MCF 10A (cell line): ENCODE measurements at regions not wholly inside any gene's neighbourhood (a gene's known extent, or its start where the extent isn't known, plus 50 kb on each side); places are given as distances from the start of the nearest gene placed in this dataset.

Experiments used
- BruUV-seq: library from RNA; stranded (reverse); fragments of 400-500 nt; replicated peaks from 2 replicates; lab custom pipeline; 2021; lab: Mats Ljungman, UMichigan
- CTCF ChIA-PET: fragments of 300-600 bp; sonication (Branson Sonifier 250); formaldehyde crosslinking; extraction: SDS; loops from one replicate; lab custom pipeline; 2021; ENCODE audit warnings: antibody characterized with exemption, inconsistent platforms; lab: Yijun Ruan, JAX
- POLR2A ChIA-PET: fragments of 300-600, 350-650 bp; sonication (Branson Sonifier 250); formaldehyde crosslinking; extraction: SDS; loops from one replicate; lab custom pipeline; 2020; ENCODE audit warnings: antibody characterized with exemption, inconsistent platforms; lab: Yijun Ruan, JAX
- DNase-seq: peaks from one replicate; pipeline ENCODE4 v3.0.0-alpha.2; 2018; ENCODE audit not compliant: unreplicated experiment
- H3K27ac Mint-ChIP-seq: one replicate; pipeline ENCODE4 v1.8.0; 2022; ENCODE audit warnings: mild to moderate bottlenecking, low read depth, mixed read lengths; ENCODE audit not compliant: unreplicated experiment
- H3K27me3 Mint-ChIP-seq: one replicate; pipeline ENCODE4 v1.8.0; 2022; ENCODE audit warnings: mixed read lengths; ENCODE audit not compliant: insufficient read depth, unreplicated experiment
- H3K36me3 Mint-ChIP-seq: one replicate; pipeline ENCODE4 v1.8.0; 2022; ENCODE audit warnings: mild to moderate bottlenecking, moderate library complexity, mixed read lengths; ENCODE audit not compliant: insufficient read depth, unreplicated experiment
- H3K4me1 Mint-ChIP-seq: one replicate; pipeline ENCODE4 v1.8.0; 2022; ENCODE audit warnings: mixed read lengths; ENCODE audit not compliant: insufficient read depth, unreplicated experiment
- H3K4me3 Mint-ChIP-seq: one replicate; pipeline ENCODE4 v1.8.0; 2022; ENCODE audit warnings: mild to moderate bottlenecking, moderate library complexity, mixed read lengths; ENCODE audit not compliant: unreplicated experiment
- H3K9me3 Mint-ChIP-seq: one replicate; pipeline ENCODE4 v1.8.0; 2022; ENCODE audit warnings: mixed read lengths; ENCODE audit not compliant: unreplicated experiment
- CTCF ChIP-seq: fragments of 200-600 bp; IDR thresholded peaks from one replicate; pipeline ENCODE4 v1.8.0; 2022; ENCODE audit warnings: antibody characterized with exemption, mild to moderate bottlenecking; ENCODE audit not compliant: unreplicated experiment
- intact Hi-C: fragments of 100-400 bp; cut with micrococcal nuclease; formaldehyde crosslinking; loops from 2 replicates; pipeline ENCODE4 v1.14.1; 2022

DNA sequence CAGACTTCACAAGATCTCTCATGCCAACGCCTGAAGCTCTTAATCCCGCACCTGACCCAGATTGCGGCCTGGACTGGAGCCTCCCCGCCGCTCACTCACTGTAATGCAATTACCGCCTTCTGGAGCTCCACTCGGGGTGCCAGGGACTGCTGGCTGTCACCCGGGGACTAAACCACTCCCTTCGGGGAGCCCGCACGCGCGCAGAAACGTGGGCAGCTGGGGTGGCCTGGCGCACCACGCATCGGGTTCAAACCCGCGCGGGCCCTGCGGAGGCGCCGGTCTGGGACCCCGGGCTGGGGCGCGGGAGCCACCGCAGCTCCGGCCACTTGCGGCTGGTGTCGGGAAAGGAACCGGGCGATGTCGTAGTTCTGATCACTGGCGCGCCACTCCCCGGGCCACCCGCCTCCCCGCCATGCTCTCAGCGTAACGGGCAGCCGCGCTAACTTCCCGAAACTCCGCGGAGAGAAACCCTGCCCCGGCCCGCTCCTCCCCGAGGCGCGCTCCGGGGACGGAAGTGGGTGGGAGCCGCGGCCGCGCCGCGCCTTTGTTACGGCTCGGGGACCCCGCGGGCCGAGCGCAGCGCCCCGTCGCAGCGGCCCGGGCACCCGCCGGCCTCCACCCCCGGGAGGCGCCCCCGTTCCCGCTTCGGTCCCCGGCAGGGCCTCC lies 100.3 kb upstream of the SVIL start:
- Mint-ChIP-seq H3K27me3 (no peaks in the 10 kb centered on the region), H3K9me3 (no peaks in the 10 kb centered on the region), H3K4me1 (peaks cover 19% of the 10 kb centered on the region), H3K4me3 (peak overlapping the region; percentile 81), H3K36me3 (no peaks in the 10 kb centered on the region), H3K27ac (peak overlapping the region; percentile 65)
- peak; percentile 41 for DNase-seq
- TF ChIP-seq CTCF, result no peak
- no TSS peak for BruUV-seq
- ChIA-PET POLR2A (interaction anchor here (0.7 to 2.0 kb wide), 8 partner anchors 11 to 267 kb away, joined by 3 to 12 read pairs (median 4); no protein-coding TSS in a partner anchor), CTCF (interaction anchor here (0.7 to 2.3 kb wide), 6 partner anchors 14 to 528 kb away, joined by 3 to 10 read pairs (median 3); no protein-coding TSS in a partner anchor)
- intact Hi-C loops, result loop anchor here (1.0 to 5.0 kb wide), 5 partner anchors 72 to 212 kb away; partner anchors contain the start of gene SVIL

- no peak for TF ChIP-seq CTCF
- H3K9me3 Mint-ChIP-seq, result no peaks in the 10 kb centered on the region
- intact Hi-C loops, result loop anchor here (2.0 kb wide), 2 partner anchors 76 to 100 kb away; partner anchors contain the start of gene SVIL
- H3K27me3 Mint-ChIP-seq, result no peaks in the 10 kb centered on the region
- H3K4me3 Mint-ChIP-seq, result peak overlapping the region; percentile 81
- ChIA-PET CTCF (interaction anchor here (0.9 to 2.3 kb wide), 3 partner anchors 124 to 268 kb away, joined by 3 to 10 read pairs (median 3); no protein-coding TSS in a partner anchor), POLR2A (interaction anchor here (0.7 to 2.0 kb wide), 9 partner anchors 10 to 268 kb away, joined by 3 to 12 read pairs (median 5); no protein-coding TSS in a partner anchor)
- no TSS peak for BruUV-seq
- DNase-seq, result no peak
- peaks cover 19% of the 10 kb centered on the region for H3K4me1 Mint-ChIP-seq
- peak overlapping the region; percentile 65 for H3K27ac Mint-ChIP-seq
- peaks cover 5% of the 10 kb centered on the region for H3K36me3 Mint-ChIP-seq
These were observed 99.8 kb upstream of the SVIL start for GRCh38 chr10:29734640-29734961.

DNA sequence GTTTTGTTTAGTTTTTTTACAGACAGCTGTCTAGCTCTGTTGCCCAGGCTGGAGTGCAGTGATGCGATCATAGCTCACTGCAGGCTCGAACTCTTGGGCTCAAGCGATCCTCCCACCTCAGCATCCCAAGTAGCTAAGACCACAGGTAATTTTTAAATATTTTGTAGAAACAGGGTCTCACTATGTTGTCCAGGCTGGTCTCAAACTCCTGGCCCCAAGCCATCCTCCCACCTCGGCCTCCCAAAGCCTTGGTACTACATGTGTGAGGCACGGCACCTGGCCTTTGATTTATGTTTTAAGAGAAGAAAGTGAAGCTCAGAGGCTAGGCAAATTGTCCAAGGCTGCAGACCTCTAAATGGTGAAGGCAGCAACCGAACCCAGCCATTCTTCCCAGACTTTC lies 98.6 kb upstream of the SVIL start:
- POLR2A ChIA-PET, result interaction anchor here (1.2 to 1.9 kb wide), 2 partner anchors 78 to 217 kb away, joined by 5 to 7 read pairs; no protein-coding TSS in a partner anchor
- Mint-ChIP-seq H3K27me3 (no peaks in the 10 kb centered on the region), H3K4me3 (no peak overlapping the region), H3K4me1 (peaks cover 29% of the 10 kb centered on the region), H3K9me3 (peaks cover 7% of the 10 kb centered on the region), H3K36me3 (peaks cover 13% of the 10 kb centered on the region), H3K27ac (no peak overlapping the region)
- TF ChIP-seq CTCF, result no peak
- CTCF ChIA-PET, result interaction anchor here (1.4 to 2.3 kb wide), 2 partner anchors 14 to 125 kb away, joined by 5 to 10 read pairs; no protein-coding TSS in a partner anchor
- intact Hi-C loops, result no loop called here
- no TSS peak for BruUV-seq
- no peak for DNase-seq

GRCh38 chr10:29732918-29733317 lies 98.1 kb upstream of the SVIL start:
- ChIA-PET CTCF (interaction anchor here (1.4 kb wide), 1 partner anchor 14 kb away, joined by 5 read pairs; no protein-coding TSS in a partner anchor), POLR2A (interaction anchor here (0.6 to 1.9 kb wide), 2 partner anchors 48 to 218 kb away, joined by 3 to 7 read pairs; no protein-coding TSS in a partner anchor)
- intact Hi-C loops, result no loop called here
- Mint-ChIP-seq H3K4me3 (no peak overlapping the region), H3K9me3 (peaks cover 7% of the 10 kb centered on the region), H3K27ac (no peak overlapping the region), H3K27me3 (no peaks in the 10 kb centered on the region), H3K4me1 (peaks cover 31% of the 10 kb centered on the region), H3K36me3 (peaks cover 13% of the 10 kb centered on the region)
- BruUV-seq, result no TSS peak
- TF ChIP-seq CTCF, result no peak
- no peak for DNase-seq
